GM18508 (cell line): ENCODE measurements at regions not wholly inside any gene's neighbourhood (a gene's known extent, or its start where the extent isn't known, plus 50 kb on each side); places are given as distances from the start of the nearest gene placed in this dataset.
"Not testable (repeated sequence)": the region's sequence is repeated elsewhere in the genome, so short reads cannot be mapped to it uniquely, and the experiment has no call there.

Source experiments
- ATAC-seq: cut with Tn5 transposase; IDR thresholded peaks from one replicate; pipeline ENCODE4 v1.9.1; 2021; ENCODE audit warnings: moderate number of reproducible peaks; ENCODE audit not compliant: insufficient read depth, unreplicated experiment

DNA sequence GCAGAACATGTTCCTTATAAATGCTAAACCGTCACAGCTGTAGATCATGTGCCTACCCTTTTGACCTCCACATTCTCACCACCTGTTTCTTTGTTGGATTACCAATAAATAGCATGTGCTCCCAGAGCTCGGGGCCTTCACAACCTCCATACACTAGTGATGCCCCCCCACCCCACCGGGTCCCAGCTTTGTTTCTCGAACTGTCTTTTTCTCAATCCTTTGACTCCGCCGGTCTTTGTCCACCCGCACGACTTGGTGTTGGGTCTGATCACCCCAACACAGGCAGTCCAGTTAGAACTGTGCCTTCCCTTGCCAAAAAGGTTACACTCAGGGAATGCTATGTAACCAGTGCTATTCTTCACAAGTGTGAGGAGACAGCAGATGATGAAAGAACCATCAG lies 485.9 kb upstream of the C9orf72 start:
- ATAC-seq: no peak

DNA sequence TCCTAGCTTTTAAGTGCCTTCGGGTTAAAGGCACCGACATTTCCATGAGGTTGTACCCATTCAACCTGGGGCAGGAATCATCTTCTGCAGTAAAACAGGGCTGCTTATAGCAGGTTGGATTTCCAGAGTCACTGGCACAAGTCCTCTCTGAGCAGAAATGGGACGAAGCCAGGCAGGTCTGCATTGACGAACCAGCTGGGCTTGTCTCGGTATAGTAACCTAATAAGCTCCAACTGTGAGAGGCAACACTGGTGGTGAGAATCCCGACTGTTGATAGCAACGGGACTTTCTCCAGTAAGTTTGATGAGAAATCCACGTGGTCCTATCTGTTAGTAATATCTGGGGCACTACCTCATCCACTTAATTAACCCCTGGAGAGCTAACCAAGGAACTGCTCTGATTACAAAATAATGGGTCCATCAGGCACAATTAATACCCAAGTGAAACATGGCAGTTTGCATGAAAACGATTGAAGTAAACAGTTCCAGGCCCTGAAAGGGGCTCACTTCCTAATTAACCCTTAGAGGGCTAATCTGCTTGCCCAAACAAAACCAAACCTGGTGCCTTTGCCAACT lies 491.0 kb upstream of the C9orf72 start:
- no peak for ATAC-seq

DNA sequence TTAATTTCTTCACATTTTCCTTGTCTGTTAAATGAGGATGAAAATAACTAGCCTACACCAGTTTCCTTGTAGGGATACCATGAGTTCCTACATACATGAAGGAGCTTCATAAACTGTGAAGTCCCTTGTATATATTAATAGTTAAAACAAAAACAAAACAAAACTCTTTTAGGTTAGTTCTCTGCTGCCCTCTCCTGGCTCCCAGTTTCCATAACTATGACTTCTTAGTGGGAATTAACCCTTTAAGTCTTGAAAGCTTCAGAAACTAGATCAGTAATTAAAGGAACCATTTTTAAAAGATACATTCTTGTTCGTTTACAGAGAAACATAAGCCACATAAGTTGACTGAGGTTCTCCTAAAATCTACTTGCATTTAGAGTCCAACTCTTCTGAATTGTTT lies 500.0 kb upstream of the C9orf72 start:
- no peak for ATAC-seq

DNA sequence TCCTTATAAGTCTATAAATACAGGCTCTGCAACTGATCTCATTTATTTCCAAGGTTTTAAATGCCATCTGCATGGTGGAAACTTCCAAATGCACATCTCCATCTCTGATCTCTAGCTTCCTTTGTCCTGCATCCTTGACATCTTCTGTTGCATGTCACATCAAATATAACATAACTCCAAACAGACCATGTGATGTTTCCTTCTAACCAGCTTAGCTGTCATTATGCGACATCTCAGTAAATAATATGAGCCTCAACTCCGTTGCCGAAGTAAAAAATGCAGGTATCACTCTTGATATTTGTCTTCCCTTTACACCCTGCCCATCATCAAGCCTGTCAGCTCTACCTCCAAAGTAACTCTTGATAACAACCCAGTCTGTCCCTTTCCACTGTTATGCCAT lies 506.4 kb upstream of the C9orf72 start:
- no peak for ATAC-seq

DNA sequence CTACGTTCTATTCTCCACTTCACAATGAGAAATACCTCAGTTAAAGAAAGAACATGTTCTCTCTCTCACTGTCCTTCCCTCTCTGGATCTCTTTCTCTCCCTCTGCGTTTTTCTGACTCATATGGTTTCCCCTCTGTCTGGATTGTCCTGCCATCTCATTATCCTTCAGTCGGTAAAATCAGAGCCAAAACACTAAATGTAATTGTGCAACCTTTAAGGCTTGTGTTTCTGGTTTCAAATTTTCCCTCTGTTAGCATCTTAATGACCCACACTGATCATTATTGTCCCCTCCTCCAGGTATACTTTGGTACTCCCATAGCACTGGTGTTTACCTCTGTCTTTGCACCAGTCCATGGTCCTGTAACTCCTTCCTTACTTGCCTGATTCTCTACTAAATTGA lies 509.4 kb upstream of the C9orf72 start:
- ATAC-seq: no peak

DNA sequence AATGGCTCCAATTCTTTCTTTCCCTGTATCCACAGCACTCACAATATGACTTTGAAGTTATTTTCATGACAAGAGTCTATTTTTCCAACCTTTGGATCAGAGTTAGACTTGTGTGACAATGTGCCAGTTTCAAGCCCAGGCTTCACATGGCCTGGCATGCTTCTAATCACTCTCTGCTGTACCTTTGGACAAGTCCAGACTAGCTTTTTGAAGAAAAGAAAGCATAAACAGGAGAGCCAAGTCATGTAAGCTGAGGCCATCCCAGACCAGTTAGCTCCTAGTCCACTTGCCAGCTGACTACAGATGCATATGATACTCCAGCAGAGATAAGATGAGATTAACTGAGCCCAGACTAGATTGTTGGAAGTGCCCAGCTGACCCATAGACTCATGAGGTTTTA lies 513.6 kb upstream of the C9orf72 start:
- ATAC-seq: no peak

DNA sequence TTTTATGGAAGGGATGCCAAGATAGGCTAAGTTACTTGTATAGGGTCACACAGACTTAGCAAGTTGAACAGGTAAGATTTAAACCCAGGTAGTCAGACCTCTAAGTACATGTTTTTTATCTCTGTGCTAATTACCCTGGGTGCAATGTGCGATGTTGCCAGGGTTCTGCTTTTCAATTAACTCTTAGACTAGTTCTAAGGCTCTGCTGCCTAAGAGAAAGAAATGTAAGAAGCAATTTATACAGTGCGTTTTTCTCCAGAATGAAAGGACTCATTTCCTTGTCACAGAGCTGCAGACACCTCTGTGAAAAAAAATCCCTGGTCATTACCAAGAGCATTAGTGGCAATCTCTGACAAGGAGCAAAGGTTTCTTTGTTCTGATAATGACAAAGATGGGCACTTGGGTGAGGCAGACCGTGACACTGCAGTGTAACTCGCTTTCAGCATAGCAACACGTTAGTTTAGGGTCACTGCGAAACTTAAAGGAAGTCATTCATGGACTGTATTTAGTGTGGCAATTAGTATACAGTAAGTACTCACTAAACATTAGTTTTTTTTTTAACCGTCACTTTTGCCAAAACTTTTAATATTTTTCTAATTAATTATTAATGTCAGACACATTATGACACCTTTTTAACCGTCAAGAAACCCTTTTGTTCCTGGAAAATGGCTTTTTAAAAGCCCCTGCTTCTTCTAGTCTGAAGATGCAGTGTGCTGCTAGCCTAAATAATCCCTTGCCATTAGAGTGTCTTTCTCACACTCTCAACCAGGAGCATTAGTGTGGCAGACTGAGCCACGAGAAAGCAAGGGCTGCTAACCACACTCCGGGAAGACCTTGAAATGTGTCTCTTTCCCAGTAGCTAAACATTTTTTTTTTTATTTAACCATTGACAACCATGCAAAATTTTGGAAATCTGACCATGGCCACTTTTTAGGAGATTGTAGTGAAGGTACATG lies 520.0 kb upstream of the C9orf72 start:
- ATAC-seq: no peak

DNA sequence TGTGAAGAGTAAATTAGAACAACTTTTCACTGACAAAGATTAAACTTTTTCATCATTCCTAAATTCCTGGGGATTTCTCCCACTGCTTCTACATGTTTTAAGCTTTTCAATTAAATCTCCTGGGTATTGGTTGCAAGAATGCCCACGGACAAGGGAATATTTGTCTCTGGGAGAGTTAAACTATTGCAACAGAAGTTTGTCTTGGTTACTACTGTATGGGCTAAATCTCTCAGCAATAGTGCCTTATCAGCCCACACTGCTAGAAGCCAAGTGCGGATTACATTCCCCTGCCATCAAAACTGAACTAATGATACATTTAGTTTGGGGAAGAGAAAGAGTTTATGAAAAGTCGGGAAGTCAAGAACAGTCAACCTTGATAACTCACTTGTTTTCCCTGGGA lies 528.2 kb upstream of the C9orf72 start:
- ATAC-seq: no peak

DNA sequence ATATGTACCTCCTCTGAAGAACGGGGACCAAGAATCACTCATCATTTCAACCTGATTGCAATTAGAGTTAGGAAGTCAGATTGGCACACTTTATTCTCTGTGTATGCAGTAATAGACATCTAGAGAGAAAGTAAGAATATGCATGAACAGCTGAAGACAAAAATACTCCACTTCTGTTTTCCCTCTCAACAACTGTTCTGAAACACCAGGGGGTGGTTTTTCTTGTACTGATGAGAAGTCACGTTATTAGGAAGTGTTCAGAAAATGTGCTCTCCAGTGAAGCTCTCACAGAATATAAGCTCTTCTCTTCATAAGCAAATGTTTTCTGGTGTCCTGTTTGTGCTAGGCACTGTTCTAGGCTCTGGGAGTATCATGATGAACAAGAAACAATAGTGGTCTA lies 531.7 kb upstream of the C9orf72 start:
- no peak for ATAC-seq

DNA sequence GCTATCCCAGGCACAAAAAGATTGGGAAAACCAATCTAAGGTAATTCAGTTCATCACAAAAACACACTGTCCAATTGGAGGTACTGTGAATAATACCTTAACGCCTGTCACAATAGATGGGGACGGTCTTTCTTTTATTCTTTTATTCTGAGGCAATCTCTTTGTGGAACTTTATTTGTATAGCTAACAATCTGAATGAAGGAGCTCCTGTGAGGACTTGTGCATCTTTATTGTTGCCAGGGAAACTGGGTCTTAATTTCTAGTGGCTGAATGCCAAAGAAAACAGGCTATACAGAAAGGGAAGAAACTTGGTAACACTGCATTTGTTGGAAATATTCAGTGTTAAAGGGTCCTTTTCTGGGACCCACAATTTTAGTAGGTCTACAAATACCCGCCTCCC lies 546.9 kb upstream of the C9orf72 start:
- ATAC-seq: no peak

DNA sequence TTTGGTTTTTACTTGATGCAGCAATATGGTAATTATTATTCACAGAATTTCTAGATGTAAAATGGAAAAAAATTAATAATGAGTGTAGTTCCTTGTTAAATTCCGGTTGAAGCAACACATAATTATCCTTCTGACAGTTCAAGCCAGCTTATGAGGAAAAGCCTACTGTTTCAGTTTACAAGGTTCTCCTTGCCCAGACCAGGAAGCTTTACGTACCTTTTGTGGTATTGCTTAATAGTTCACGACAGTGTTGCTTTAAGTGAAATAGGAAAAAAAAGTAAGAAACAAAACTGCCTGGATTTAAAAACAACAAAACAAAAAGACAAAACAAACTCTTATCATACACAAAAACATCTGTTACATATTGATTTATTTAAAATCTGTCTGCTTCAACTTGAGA lies 547.3 kb upstream of the C9orf72 start:
- no peak for ATAC-seq

DNA sequence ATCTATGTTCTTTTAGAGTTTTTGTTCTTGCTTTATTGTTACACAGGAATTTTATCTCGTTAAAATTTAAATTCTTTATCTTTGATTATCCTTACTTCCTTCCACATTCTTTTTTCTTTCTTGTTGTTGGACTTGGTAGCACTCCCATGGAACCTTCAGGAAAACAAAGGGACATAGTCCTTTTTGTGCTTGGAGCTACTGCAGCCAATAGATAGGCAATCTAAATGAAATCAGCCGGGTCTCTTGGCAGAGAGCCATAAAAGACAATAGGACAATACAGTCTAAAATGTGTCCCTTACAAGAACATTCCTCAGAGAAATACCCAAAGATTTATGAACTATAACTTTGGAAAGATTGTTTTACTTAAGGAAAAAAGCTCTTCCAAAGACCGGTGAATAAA lies 548.1 kb upstream of the C9orf72 start:
- no peak for ATAC-seq

DNA sequence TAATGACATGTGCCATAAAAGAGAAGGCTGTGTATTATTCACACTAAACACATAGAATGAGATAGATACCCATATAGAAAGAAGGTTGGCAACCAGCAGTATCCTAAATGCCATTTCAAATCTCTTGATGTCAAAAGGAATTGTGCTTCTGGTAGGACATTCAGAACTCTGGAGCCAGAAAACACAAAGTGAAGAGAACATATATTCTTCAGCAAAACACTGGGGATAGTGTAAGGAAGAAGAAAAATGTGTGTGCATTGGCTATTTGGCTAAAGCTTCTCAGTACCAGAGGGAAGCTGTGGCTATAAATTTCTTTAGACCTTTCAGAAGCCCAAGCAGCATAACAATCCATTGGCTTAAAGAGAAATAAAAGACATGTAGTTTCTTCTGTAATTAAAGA lies 551.6 kb upstream of the C9orf72 start:
- no peak for ATAC-seq

DNA sequence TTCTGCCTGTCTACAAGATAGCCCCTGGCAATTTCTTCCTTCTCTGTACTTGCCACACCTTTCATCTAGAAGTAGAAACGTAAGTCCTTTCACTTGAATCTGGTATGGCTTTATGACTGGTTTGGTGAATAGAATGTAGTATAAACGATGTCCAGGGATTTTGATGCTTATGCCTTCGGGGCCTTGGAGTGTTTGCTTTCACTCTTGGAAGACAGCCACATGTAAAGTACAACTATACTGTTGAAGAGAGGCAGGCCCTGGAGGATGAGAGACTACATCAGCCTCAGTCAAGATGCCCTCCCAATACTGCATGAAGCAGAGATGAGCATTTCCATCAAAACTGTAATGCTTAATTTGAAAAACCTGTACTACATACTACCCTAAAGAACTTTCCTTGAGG lies 553.8 kb upstream of the C9orf72 start:
- no peak for ATAC-seq

DNA sequence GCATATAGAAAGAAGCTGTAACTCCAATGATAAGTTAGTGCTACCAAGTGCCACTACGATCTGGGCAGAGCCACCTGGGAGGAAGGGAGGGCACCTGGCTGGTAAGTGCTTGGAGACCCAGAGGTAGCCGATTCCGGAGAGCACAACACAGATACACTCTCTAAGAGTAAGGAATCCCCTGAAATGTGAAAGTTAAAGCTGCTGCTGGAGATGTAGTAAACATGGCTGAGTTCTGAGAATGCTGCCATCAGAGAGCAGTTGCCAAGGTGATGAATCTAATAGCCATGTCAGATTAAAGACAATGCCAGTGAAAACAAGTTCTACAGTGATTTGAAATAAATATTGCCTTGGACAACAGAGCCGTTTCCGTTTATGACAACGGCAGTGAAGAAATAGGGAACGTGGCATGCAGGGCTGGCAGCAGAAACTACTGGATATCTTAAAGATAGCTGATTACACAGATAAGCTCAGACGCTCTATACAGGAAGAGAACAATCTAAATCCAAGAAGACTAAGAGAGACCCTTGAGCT lies 561.2 kb upstream of the C9orf72 start:
- no peak for ATAC-seq

DNA sequence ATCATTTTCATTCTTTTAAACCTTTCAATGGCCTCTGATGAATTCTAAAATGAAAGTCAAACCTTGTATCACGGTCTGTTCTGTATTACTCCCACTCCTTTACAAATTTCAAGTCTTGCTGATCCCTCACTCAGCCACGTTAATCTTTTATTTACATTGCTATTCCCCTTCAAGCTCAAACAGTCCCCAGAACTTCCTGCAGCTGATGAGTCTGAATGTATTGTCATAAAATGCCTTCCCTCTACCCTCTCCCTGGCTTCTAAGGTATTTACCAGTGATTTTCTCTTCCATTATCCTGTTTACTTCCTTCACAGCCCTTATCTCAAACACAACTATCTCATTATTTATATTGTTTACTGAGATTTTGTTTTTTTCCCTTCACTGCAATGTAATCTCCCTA lies 562.3 kb upstream of the C9orf72 start:
- ATAC-seq: no peak

DNA sequence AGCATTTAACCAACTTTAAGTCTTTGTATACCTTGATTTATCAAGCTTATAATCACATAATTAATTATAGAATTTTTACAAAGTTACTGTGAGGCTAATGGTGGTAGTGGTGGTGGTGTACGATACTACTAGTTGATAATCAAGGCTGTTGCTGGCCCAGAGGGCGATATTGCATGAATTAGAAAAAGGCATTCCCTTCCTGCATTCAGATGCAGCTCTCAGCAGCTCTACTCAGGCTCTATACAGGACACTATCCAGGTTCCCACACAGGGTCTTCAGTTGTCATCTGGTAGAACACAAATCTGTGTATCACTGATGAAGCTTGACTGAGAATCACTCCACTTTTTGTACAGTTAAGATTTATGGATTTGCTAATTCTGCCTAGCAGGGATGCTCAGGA lies 562.8 kb upstream of the C9orf72 start:
- ATAC-seq: no peak

DNA sequence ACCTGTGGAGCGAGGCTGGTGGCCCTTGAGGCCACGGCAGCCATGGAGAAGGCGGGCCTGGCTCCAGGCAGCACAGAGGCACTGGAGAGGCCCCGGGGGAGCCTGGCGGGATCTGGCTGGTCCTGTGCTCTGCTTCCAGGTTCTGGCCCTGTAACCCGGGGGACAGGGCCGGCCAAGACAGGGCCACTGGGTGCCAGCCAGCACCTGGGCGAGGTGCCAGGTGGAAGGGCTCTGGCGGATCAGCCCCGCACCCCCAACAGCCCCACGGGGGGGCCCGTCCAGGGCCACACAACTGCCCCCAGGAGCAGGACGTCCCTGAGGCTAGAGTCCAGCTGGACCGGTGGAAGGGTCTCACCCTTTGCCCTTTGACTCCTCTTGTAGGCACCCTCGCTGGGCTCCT lies 574.1 kb upstream of the C9orf72 start:
- not testable (repeated sequence) for ATAC-seq

DNA sequence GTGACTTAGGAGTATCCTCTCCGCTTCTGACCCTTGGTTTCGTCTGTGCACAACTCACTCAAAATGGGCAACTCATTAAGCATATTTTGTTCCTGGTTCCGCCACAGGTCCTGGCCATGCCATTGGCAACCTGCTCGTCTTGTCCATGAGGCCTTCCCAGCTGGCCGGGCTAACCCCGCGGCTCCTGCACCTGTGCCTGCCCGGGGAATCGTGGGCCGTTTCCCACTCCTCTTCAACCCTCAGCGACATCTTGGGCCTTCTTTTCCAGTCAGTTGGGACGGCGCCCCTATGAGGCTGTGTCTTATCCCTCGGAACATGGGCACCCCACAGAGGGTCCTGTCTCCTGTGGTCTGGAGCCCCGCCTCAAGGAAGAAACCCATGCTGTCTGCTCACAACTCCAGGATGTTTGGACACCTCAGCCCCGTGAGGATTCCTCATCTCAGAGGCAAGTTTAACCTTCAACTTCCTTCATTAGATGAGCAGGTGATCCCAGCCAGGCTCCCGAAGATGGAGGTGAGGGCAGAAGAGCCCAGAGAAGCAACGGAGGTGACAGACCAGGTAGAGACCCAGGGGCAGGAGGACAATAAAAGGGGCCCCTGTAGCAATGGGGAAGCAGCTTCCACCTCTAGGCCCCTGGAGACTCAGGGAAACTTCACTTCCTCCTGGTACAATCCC lies 574.8 kb upstream of the C9orf72 start:
- ATAC-seq: not testable (repeated sequence)

DNA sequence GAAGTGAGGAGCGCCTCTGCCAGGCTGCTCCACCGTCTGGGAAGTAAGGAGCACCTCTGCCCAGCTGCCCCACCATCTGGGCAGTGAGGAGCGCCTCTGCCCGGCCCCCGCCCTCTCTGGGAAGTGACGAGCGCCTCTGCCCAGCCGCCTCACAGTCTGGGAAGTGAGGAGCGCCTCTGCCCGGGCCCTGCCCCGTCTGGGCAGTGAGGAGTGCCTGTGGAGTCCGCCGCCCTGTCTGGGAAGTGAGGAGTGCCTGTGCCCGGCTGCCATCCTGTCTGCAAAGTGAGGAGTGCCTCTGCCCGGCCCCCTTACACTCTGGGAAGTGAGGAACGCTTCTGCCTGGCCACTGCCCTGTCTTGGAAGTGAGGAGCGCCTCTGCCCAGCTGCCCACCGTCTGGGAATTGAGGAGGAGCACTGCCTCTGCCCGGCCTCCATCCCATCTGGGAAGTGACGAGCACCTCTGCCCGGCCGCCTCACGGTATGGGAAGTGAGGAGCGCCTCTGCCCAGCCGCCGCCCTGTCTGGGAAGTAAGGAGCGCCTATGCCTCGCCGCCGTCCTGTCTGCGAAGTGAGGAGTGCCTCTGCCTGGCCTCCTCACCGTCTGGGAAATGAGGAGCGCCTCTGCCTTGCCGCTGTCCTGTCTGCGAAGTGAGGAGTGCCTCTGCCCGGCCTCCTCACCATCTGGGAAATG lies 576.2 kb upstream of the C9orf72 start:
- not testable (repeated sequence) for ATAC-seq

DNA sequence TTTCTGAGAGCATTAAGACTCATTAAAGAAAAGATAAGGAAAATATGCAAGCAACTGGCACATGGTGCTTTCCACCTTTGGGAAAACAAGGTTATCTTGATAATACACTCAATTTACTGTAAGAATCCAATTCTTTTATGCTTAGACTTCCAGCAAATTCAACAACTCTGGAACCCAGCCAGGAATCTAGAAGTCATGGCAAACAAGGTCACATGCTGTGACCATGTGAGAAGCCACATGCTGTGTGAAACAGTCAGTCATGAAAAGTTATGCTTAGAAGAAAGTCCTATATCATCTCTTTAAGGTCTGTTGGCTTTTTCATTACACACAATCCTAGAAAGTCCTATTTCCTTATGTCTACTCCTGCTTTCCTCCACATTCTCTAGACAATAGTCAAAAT lies 581.8 kb upstream of the C9orf72 start:
- no peak for ATAC-seq
